ENCODE measurements at regions not wholly inside any gene's neighbourhood (a gene's known extent, or its start where the extent isn't known, plus 50 kb on each side); places are given as distances from the start of the nearest gene placed in this dataset.
"Not testable (repeated sequence)": the region's sequence is repeated elsewhere in the genome, so short reads cannot be mapped to it uniquely, and the experiment has no call there.

DNA sequence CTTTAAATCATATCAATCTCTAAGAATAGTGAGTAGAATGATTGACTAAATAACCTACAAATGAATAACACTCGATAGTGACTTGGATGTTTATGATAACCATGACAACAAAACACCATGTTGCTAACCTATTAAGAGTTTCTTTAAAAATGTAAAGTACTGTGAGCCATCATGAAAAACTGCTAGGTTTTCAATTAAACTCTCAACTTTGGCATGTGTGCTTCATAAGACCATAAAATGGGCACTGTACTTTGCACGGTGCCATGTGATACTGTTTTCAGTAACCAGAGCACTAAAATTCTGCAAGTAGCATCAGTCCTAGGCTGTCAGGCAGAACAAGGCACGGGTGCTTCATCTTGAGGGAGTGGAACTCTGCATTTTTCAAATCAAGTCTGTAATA, 96.2 kb upstream of the TRIM77 start:
- no peak for DNase-seq (ENCODE audit: low read depth in 4 of 4, low spot score in 2 of 4)

GRCh38 chr11:89614428-89614827, 95.7 kb upstream of the TRIM77 start:
- peak in 1 of 4 donors; percentile 24 for DNase-seq (ENCODE audit: low read depth in 4 of 4, low spot score in 2 of 4)

GRCh38 chr11:89615642-89616041, 94.5 kb upstream of the TRIM77 start:
- not testable (repeated sequence) for DNase-seq (ENCODE audit: low read depth in 4 of 4, low spot score in 2 of 4)

- DNase-seq (ENCODE audit: low read depth in 4 of 4, low spot score in 2 of 4) = not testable (repeated sequence)
Measured at GRCh38 chr11:89616161-89616560, 93.9 kb upstream of the TRIM77 start.

DNA sequence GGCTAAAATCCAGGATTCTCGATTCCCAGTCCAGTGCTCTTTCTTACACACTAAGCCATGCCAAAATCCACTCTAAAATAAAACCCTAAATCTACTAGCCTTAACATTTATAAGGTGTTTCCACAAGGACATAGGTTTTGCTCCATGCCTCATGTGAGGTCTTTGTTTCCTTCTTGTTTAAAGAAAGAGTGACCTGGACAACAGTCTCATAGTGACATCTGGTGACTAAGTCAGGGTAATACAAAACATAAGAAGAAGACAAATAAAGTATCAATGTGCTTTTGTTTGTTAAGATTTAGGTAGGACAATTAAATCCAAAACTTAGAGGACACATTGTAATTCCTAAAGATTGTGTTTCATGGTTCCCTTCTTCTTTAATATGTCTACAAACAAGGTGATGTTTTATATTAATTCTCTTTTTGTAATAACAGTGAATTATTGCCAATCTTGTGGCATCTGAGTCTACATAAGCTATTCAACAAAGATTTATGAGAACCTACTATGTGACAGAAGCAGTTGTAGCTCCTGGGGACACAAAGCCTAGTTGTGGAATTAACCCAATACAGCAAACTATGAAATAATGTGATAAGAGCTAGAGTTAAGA, 93.0 kb upstream of the TRIM77 start:
- DNase-seq (ENCODE audit: low read depth in 4 of 4, low spot score in 2 of 4) = peak in 1 of 4 donors; percentile 21

- DNase-seq (ENCODE audit: low read depth in 4 of 4, low spot score in 2 of 4) = not testable (repeated sequence)
Measured at GRCh38 chr11:89620721-89621120, 89.4 kb upstream of the TRIM77 start.

GRCh38 chr11:89625171-89625570, 84.9 kb upstream of the TRIM77 start:
- DNase-seq (ENCODE audit: low read depth in 4 of 4, low spot score in 2 of 4) = no peak

- no peak for DNase-seq (ENCODE audit: low read depth in 4 of 4, low spot score in 2 of 4)
Measured at GRCh38 chr11:89626366-89626765, 83.7 kb upstream of the TRIM77 start.

DNA sequence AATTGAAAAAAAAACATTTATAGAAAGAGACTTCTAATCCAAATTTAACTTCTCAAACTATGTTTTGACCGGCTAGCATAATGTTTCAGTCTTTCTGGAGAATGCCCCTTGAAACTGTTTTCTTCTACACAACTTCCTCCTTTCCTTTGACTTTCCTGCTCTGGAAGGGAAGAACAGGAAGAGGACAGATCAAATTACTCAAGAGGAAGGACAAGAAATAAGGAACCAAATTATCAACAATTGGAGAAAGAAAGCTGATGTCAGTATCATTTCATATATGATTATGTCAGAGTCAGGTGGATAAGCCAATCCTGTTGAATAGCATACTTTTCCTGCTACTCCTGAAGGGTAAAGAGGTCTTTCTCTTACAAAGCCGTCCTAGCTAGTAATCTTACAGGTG, 83.2 kb upstream of the TRIM77 start:
- DNase-seq (ENCODE audit: low read depth in 4 of 4, low spot score in 2 of 4) = not testable (repeated sequence)

- no peak for DNase-seq (ENCODE audit: low read depth in 4 of 4, low spot score in 2 of 4)
Measured at GRCh38 chr11:89633135-89633705, 76.9 kb upstream of the TRIM77 start.

GRCh38 chr11:89640777-89641176, 69.3 kb upstream of the TRIM77 start:
- not testable (repeated sequence) for DNase-seq (ENCODE audit: low read depth in 4 of 4, low spot score in 2 of 4)

DNA sequence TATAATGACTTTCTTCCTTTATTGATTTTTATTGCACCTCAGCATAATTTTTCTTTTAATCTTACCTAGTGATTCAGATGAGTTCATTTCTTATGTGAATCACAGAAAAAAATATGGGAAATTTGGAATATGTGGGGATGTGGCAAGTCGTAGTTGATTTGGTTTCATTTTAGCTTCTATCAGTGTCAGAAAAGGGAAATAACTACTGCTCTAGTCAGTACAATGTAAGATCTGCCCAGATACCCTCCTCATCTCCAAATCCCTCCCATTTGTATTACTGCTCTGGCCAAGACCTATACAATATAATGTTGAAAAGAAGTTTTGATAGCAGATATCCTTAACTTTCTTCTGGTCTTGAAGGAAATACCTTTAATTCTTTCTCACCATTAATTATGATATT, 61.9 kb upstream of the TRIM77 start:
- DNase-seq (ENCODE audit: low read depth in 4 of 4, low spot score in 2 of 4) = not testable (repeated sequence)

DNA sequence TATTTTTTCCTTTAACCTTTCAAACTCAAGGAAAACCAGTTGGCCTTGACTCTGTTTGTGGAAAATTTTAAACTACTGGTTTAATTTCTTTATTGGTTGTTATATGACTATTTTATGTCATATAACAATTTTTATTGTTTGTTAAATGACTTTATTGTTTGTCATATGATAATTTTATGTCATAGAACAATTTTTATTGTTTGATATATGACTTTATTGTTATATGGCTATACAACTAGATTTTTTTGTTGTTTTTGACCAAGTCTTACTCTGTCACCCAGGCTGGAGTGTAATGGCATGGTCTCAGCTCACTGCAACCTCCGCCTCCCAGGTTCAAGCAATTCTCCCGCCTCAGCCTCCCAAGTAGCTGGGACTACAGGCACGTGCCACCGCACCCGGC, 61.1 kb upstream of the TRIM77 start:
- not testable (repeated sequence) for DNase-seq (ENCODE audit: low read depth in 4 of 4, low spot score in 2 of 4)

DNA sequence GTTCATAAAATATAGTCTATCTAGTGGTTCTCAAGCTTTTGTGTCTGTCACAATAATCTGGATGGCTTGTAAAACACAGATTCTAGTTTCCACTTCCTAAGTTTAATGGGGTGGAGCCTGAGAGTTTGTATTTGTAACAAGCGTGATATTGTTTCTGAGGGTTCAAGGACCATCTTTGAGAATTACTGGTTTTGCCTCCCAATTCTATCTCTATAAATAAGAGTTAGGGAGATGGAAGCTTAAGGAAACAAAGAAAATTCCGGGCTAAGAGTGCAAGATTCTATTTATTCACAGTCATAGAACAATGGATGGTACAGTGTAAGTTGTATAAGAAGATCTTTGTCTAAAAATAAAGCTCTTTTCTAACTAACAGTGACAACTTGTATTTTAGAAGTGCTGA, 55.4 kb upstream of the TRIM77 start:
- not testable (repeated sequence) for DNase-seq (ENCODE audit: low read depth in 4 of 4, low spot score in 2 of 4)

DNA sequence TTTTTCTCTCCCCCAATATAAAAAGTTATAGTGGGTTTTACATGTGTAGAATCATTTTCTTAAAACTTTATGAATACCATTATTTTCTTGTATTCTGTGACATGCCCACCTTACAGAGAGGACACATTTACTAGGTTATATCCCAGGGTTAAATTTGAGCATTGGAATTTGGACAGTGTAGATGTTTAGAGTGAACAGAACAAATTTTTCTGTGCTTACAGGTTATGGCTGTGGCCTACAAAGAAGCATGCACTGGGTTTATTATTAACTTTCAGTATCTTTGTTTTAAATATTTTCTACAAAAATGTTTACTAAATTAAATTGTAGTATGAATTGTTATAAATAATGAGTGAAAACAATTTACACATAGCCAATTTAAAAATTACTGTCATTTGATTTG, 51.3 kb upstream of the TRIM77 start:
- not testable (repeated sequence) for DNase-seq (ENCODE audit: low read depth in 4 of 4, low spot score in 2 of 4)

- DNase-seq (ENCODE audit: low read depth in 4 of 4, low spot score in 2 of 4) = not testable (repeated sequence)
Measured at GRCh38 chr11:89659414-89659813, 50.7 kb upstream of the TRIM77 start.

DNA sequence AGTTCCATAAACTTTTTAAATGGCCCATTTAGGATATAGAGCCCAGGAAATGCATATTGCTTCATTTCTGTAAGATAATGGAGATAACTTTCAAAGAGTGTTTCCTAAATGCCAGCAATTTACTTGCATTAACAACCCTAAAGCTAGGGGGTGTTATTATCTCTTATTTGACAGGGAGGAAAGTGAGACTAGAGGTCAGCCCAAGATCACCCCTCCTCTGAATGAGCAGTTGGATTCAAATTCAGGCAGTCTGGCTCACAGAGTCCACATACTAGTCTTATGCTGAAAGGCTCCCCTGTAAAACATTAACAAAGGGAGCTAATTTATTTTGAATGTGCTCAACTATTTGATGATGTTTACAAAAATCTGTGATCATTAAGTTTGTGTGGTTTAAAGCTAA, 49.9 kb upstream of the TRIM77 start:
- no peak for DNase-seq (ENCODE audit: low read depth in 4 of 4, low spot score in 2 of 4)

All from left renal cortex interstitium (tissue), 4 donors.